GM10266 (cell line): ENCODE measurements at regions not wholly inside any gene's neighbourhood (a gene's known extent, or its start where the extent isn't known, plus 50 kb on each side); places are given as distances from the start of the nearest gene placed in this dataset.

Source experiments
- DNase-seq: peaks from one replicate; pipeline ENCODE4 v3.0.0; 2012; ENCODE audit errors: extremely low spot score
- CTCF ChIP-seq: IDR thresholded peaks from 2 replicates; pipeline ENCODE4 v1.5.1; 2012; ENCODE audit warnings: mild to moderate bottlenecking, low read depth; ENCODE audit not compliant: control insufficient read depth, insufficient read depth; ENCODE audit errors: missing control alignments

GRCh38 chr10:2020836-2021235, 283.5 kb upstream of the ADARB2 start:
- no peak for DNase-seq
- TF ChIP-seq CTCF: no peak

- DNase-seq: no peak
- no peak for TF ChIP-seq CTCF
These were observed 282.5 kb upstream of the ADARB2 start for GRCh38 chr10:2019803-2020202.

- TF ChIP-seq CTCF: no peak
- no peak for DNase-seq
These were observed 282.0 kb upstream of the ADARB2 start for GRCh38 chr10:2019281-2019680.

- TF ChIP-seq CTCF: no peak
- no peak for DNase-seq
These were observed 277.2 kb upstream of the ADARB2 start for GRCh38 chr10:2014541-2014940.

GRCh38 chr10:2012209-2012608, 274.9 kb upstream of the ADARB2 start:
- no peak for DNase-seq
- no peak for TF ChIP-seq CTCF

- TF ChIP-seq CTCF: no peak
- DNase-seq: no peak
These were observed 273.9 kb upstream of the ADARB2 start for GRCh38 chr10:2011106-2011716.

- DNase-seq: no peak
- TF ChIP-seq CTCF: no peak
These were observed 268.2 kb upstream of the ADARB2 start for GRCh38 chr10:2005546-2005945.
